OCI-LY7 (cell line): ENCODE measurements at regions not wholly inside any gene's neighbourhood (a gene's known extent, or its start where the extent isn't known, plus 50 kb on each side); places are given as distances from the start of the nearest gene placed in this dataset.

Experiments used
- EZH2phosphoT487 ChIP-seq: fragments of 200-600 bp; sonication (generic); IDR thresholded peaks from 2 replicates; pipeline ENCODE4 v1.6.1; 2018; ENCODE audit warnings: low read depth, borderline replicate concordance, mild to moderate bottlenecking, mixed run types, antibody characterized with exemption, low read length, moderate library complexity, mixed read lengths
- TF ChIP-seq, protein P1 (sequence below): fragments of 200-600 bp; sonication (generic); conservative IDR thresholded peaks from 2 replicates; pipeline ENCODE4 v1.5.1; 2014; ENCODE audit warnings: mild to moderate bottlenecking, antibody characterized with exemption, low read length, moderate library complexity, mixed read lengths

DNA sequence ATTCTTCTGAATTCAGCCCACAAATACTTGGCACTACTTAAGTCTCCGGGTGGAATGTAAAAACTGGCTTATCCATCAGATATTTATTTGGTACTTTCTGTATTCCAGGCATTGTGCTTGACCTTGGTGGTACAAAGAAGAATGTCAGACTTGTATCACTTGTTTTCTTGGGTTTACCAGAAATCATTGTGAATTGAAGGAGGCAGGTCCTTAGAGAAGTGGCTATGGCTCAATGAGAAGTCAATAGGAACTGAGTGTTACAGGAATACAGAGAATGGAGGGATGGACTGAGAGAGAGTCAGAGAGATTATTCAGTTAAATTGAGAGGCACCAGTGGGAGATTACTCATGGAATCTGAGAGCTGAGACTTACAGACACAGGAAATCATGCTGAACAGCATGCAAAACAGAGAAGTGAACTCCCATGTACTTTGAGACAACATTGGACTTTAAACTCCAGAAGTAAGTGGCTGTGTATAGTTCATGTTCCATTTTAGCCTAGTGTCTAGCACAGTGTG, 704.1 kb downstream of the CDH11 start:
- no peak for TF ChIP-seq EZH2phosphoT487
- TF ChIP-seq, protein P1, sequence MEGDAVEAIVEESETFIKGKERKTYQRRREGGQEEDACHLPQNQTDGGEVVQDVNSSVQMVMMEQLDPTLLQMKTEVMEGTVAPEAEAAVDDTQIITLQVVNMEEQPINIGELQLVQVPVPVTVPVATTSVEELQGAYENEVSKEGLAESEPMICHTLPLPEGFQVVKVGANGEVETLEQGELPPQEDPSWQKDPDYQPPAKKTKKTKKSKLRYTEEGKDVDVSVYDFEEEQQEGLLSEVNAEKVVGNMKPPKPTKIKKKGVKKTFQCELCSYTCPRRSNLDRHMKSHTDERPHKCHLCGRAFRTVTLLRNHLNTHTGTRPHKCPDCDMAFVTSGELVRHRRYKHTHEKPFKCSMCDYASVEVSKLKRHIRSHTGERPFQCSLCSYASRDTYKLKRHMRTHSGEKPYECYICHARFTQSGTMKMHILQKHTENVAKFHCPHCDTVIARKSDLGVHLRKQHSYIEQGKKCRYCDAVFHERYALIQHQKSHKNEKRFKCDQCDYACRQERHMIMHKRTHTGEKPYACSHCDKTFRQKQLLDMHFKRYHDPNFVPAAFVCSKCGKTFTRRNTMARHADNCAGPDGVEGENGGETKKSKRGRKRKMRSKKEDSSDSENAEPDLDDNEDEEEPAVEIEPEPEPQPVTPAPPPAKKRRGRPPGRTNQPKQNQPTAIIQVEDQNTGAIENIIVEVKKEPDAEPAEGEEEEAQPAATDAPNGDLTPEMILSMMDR = no peak
